Nephron (organoid): ENCODE measurements at regions not wholly inside any gene's neighbourhood (a gene's known extent, or its start where the extent isn't known, plus 50 kb on each side); places are given as distances from the start of the nearest gene placed in this dataset.

Experiments
- H3K27ac Mint-ChIP-seq, 3 experiments: 2 replicates each; pipeline ENCODE4 v1.8.0; 2020; ENCODE audit warnings: mixed read lengths in 3 of 3, mild to moderate bottlenecking in 2 of 3, moderate library complexity in 1 of 3
- H3K27me3 Mint-ChIP-seq: 2 replicates; pipeline ENCODE4 v1.8.0; 2021; ENCODE audit warnings: low read depth, mild to moderate bottlenecking, moderate library complexity, mixed read lengths
- H3K36me3 Mint-ChIP-seq: 2 replicates; pipeline ENCODE4 v1.8.0; 2020; ENCODE audit warnings: low read depth, mixed read lengths
- H3K4me1 Mint-ChIP-seq: 2 replicates; pipeline ENCODE4 v1.8.0; 2020; ENCODE audit warnings: mixed read lengths
- H3K4me3 Mint-ChIP-seq, 3 experiments: 2 replicates each; pipeline ENCODE4 v1.8.0; 2020; ENCODE audit warnings: mild to moderate bottlenecking in 3 of 3, mixed read lengths in 3 of 3, moderate library complexity in 2 of 3
- H3K9me3 Mint-ChIP-seq: 2 replicates; pipeline ENCODE4 v1.8.0; 2020; ENCODE audit warnings: mixed read lengths
- TF ChIP-seq, protein P1 (sequence below), 3 experiments: fragments of 200-600 bp; sonication (generic); IDR thresholded peaks; one replicate each; pipeline ENCODE4 v1.5.0; 2021; ENCODE audit warnings: antibody characterized with exemption in 3 of 3; ENCODE audit not compliant: unreplicated experiment in 3 of 3

- H3K27me3 Mint-ChIP-seq: peaks cover 8% of the 10 kb centered on the region
Observed at GRCh38 chr7:67990003-67990402, 993.4 kb downstream of the TYW1 start.

DNA sequence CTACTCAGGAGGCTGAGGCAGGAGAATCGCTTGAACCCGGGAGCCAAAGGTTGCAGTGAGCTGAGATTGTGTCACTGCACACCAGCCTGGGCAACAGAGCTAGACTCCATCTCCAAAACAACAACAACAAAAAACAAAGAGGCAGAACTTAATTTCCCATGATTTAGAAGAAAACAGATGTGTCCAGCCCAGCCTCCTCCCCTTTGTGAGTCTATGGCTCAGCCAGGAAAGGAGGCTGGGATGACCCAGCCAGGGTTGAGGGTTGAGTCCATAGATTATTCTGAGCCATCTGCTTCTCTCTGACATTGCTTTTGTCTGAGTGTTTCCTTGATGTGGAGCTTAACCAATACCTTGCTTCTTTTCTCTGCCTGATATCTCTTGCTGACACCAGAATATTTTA lies 994.1 kb downstream of the TYW1 start:
- Mint-ChIP-seq H3K36me3 (no peaks in the 10 kb centered on the region), H3K27ac (no peak overlapping the region), H3K27me3 (peaks cover 8% of the 10 kb centered on the region), H3K4me1 (no peaks in the 10 kb centered on the region), H3K9me3 (no peaks in the 10 kb centered on the region), H3K4me3 (no peak overlapping the region)
- TF ChIP-seq, protein P1, sequence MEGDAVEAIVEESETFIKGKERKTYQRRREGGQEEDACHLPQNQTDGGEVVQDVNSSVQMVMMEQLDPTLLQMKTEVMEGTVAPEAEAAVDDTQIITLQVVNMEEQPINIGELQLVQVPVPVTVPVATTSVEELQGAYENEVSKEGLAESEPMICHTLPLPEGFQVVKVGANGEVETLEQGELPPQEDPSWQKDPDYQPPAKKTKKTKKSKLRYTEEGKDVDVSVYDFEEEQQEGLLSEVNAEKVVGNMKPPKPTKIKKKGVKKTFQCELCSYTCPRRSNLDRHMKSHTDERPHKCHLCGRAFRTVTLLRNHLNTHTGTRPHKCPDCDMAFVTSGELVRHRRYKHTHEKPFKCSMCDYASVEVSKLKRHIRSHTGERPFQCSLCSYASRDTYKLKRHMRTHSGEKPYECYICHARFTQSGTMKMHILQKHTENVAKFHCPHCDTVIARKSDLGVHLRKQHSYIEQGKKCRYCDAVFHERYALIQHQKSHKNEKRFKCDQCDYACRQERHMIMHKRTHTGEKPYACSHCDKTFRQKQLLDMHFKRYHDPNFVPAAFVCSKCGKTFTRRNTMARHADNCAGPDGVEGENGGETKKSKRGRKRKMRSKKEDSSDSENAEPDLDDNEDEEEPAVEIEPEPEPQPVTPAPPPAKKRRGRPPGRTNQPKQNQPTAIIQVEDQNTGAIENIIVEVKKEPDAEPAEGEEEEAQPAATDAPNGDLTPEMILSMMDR (IDR thresholded peaks at IDR 0.05; ENCODE audit: unreplicated experiment in 3 of 3): no peak

More at GRCh38 chr7:67990003-67990402, 993.4 kb downstream of the TYW1 start:
- Mint-ChIP-seq H3K27ac (peak overlapping the region in 1 of 3 experiments; percentile 7), H3K9me3 (no peaks in the 10 kb centered on the region), H3K4me1 (no peaks in the 10 kb centered on the region), H3K36me3 (no peaks in the 10 kb centered on the region), H3K4me3 (no peak overlapping the region)
- TF ChIP-seq, protein P1 (IDR thresholded peaks at IDR 0.05; ENCODE audit: unreplicated experiment in 3 of 3): no peak

GRCh38 chr7:67992287-67992686 lies 995.7 kb downstream of the TYW1 start:
- H3K4me3 Mint-ChIP-seq: no peak overlapping the region
- H3K4me1 Mint-ChIP-seq: no peaks in the 10 kb centered on the region
- no peaks in the 10 kb centered on the region for H3K36me3 Mint-ChIP-seq
- TF ChIP-seq, protein P1 (IDR thresholded peaks at IDR 0.05; ENCODE audit: unreplicated experiment in 3 of 3): no peak
- peaks cover 11% of the 10 kb centered on the region for H3K27me3 Mint-ChIP-seq
- H3K9me3 Mint-ChIP-seq: no peaks in the 10 kb centered on the region
- H3K27ac Mint-ChIP-seq: no peak overlapping the region

GRCh38 chr7:68005992-68006391 lies 1009.4 kb downstream of the TYW1 start:
- TF ChIP-seq, protein P1 (IDR thresholded peaks at IDR 0.05; ENCODE audit: unreplicated experiment in 3 of 3): no peak
- H3K36me3 Mint-ChIP-seq: no peaks in the 10 kb centered on the region
- peaks cover 11% of the 10 kb centered on the region for H3K27me3 Mint-ChIP-seq
- no peak overlapping the region for H3K4me3 Mint-ChIP-seq
- H3K27ac Mint-ChIP-seq: no peak overlapping the region
- H3K4me1 Mint-ChIP-seq: peaks cover 5% of the 10 kb centered on the region
- H3K9me3 Mint-ChIP-seq: peaks cover 2% of the 10 kb centered on the region

DNA sequence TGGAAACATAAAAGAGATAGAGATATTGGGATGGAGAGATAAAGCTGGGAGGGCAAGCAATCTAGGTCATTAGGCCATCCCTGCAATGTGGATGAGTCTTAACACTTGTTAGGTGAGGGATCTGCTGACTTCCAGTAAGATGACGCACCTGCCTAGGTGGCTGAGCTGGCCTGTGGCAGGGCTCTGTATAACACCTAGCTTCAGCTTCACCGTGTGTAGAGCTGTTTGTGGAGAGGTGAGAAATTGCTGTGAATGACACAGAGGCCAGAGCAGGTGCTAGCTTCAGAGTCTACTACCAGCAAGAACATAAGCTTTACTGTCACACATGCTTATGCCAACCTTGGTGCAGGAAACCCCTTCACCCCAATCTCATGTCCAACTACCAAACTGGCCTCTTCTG lies 1010.0 kb downstream of the TYW1 start:
- peaks cover 7% of the 10 kb centered on the region for H3K9me3 Mint-ChIP-seq
- no peak overlapping the region for H3K27ac Mint-ChIP-seq
- TF ChIP-seq, protein P1 (IDR thresholded peaks at IDR 0.05; ENCODE audit: unreplicated experiment in 3 of 3): no peak
- H3K4me3 Mint-ChIP-seq: no peak overlapping the region
- H3K4me1 Mint-ChIP-seq: peaks cover 5% of the 10 kb centered on the region
- H3K27me3 Mint-ChIP-seq: peaks cover 16% of the 10 kb centered on the region
- H3K36me3 Mint-ChIP-seq: no peaks in the 10 kb centered on the region

DNA sequence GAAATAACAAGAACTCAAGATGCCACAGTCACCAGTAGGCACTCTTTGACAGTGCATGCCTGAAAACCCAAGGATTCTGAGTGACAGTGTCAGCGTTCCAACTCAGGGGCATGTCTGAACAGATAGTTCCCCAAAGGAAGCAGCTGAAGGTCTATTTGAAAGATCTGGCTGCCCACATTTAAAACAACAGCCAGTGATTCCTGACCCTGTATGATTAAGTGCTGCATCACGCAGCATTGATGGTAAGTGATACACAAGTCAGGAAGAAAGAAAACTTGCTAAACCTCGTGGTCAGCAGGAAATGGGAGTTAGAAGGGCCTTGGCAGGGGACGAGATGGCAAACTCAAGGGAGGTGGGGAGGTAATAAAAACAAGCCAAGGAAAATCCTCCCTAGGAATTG lies 1013.1 kb downstream of the TYW1 start:
- Mint-ChIP-seq H3K4me1 (peaks cover 11% of the 10 kb centered on the region), H3K36me3 (no peaks in the 10 kb centered on the region), H3K27me3 (peaks cover 20% of the 10 kb centered on the region), H3K27ac (no peak overlapping the region), H3K9me3 (peaks cover 6% of the 10 kb centered on the region), H3K4me3 (no peak overlapping the region)
- TF ChIP-seq, protein P1 (IDR thresholded peaks at IDR 0.05; ENCODE audit: unreplicated experiment in 3 of 3): no peak
